ENCODE measurements at regions not wholly inside any gene's neighbourhood (a gene's known extent, or its start where the extent isn't known, plus 50 kb on each side); places are given as distances from the start of the nearest gene placed in this dataset.
A peak's percentile ranks its signal among the peaks of the same experiment; 100 is the strongest.

DNA sequence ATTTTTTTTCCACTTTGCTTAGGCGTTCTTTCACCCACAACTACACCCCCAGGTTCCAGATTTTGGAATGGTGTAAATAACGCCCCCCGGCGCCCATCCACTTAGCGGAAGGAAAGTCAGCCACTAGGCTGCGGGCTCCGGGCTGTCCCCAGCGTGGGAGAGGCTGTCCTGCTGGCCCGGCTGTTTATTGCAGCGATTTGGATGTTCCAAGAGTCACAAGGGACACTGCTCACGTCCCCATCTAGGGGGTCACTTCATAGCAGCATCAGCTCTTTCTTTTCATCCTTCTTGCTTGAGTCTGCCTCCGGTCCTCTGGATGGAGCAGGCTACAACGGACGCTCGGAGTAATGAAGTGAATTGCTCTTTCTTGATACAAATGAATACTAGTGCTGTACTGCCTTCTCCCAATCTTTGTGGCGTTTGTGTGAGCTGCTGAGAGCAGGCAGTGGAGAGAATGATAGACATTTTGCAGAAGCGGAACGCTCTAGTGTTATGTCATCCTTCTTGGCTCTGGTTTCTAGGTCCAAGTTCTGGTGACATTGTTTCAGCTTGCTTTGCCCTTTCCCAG lies 50.7 kb upstream of the PAIP2B start:
- Histone ChIP-seq H3K4me3 (peak overlapping the region; percentile 64), H3K9me3 (no peaks in the 10 kb centered on the region), H3K27me3 (no peaks in the 10 kb centered on the region), H3K27ac (no peak overlapping the region), H3K36me3 (no peaks in the 10 kb centered on the region), H3K9ac (ENCODE audit: low read depth in 2 of 2, low read length in 2 of 2) (peak overlapping the region in 1 of 2 donors; percentile 26), H3K4me1 (no peaks in the 10 kb centered on the region)
- intact Hi-C loops (cut with DNase I), result loop anchor here (5.0 kb wide), 1 partner anchor 50 kb away; the partner anchor contains the start of gene PAIP2B
- TF ChIP-seq, protein P1, sequence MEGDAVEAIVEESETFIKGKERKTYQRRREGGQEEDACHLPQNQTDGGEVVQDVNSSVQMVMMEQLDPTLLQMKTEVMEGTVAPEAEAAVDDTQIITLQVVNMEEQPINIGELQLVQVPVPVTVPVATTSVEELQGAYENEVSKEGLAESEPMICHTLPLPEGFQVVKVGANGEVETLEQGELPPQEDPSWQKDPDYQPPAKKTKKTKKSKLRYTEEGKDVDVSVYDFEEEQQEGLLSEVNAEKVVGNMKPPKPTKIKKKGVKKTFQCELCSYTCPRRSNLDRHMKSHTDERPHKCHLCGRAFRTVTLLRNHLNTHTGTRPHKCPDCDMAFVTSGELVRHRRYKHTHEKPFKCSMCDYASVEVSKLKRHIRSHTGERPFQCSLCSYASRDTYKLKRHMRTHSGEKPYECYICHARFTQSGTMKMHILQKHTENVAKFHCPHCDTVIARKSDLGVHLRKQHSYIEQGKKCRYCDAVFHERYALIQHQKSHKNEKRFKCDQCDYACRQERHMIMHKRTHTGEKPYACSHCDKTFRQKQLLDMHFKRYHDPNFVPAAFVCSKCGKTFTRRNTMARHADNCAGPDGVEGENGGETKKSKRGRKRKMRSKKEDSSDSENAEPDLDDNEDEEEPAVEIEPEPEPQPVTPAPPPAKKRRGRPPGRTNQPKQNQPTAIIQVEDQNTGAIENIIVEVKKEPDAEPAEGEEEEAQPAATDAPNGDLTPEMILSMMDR (IDR thresholded peaks at IDR 0.05), result no peak
- DNase-seq, result peak; percentile 37

DNA sequence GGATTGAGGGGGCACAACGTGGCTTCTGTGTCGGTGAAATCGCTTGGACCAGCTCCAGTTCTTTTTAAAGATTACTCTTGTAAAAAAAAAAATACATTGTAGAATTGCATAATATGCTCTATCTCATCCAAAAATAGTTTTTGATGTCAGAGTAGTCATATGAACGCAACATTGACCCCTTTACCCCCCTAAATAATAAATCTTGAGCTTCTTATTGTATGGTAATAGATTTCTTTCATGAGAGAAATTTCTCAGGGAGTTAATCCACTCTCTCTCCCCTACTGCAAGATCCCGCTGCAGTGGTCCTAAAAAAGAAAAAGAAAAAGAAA lies 50.2 kb upstream of the PAIP2B start:
- DNase-seq, result no peak
- TF ChIP-seq, protein P1 (IDR thresholded peaks at IDR 0.05), result no peak
- Histone ChIP-seq H3K9ac (ENCODE audit: low read depth in 2 of 2, low read length in 2 of 2) (peak overlapping the region in 1 of 2 donors; percentile 70), H3K9me3 (no peaks in the 10 kb centered on the region), H3K4me1 (no peaks in the 10 kb centered on the region), H3K27ac (no peak overlapping the region), H3K36me3 (no peaks in the 10 kb centered on the region), H3K4me3 (peak overlapping the region; percentile 64), H3K27me3 (no peaks in the 10 kb centered on the region)
- intact Hi-C loops (cut with DNase I), result loop anchor here (5.0 kb wide), 1 partner anchor 50 kb away; the partner anchor contains the start of gene PAIP2B

DNA sequence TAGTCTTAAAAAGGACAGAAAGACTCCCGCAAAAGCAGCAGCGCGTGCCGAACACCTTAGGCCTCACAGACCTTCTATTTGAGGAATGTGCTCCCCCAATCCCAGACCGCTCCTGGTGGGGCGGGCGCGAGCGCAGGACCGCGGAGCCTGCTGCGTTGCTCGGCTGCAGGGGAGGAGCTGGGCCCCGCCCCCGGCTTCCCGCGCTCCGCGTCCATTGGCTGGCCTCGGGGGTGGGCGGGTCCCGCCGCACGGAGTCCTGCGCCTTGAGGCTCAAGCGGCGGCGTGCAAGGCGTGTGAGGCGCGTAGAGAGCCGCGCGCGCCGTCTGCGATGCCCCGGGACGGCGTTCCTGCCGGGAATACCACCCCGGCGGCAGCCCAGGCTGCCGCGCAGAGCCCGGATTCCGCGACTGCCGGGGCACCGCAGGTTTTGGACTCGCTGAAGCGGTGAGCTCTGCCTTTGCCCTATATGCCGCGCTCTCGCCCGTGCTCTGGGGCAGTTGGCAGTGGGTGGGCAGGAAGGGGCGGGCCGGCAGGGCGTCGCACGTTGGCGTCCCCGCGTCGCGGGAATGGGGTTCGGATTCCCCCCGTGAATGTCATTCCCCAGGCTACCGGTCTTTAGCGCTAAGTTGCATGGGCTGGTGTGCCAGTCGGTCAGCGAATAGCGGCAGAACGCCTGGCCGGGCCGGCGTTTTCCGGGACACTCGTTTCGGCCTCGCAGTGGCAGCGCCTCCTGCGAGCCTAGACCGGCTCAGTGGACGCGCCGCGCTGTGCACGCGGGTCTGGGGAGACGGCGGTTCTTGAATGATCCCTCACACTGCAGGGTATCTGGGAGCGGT lies 49.6 kb upstream of the PAIP2B start:
- no peaks in the 10 kb centered on the region for H3K27me3 ChIP-seq
- intact Hi-C loops (cut with DNase I), result loop anchor here (5.0 kb wide), 1 partner anchor 49 kb away; the partner anchor contains the start of gene PAIP2B
- peak; percentile 91 for DNase-seq
- H3K27ac ChIP-seq, result peak overlapping the region; percentile 34
- TF ChIP-seq, protein P1 (IDR thresholded peaks at IDR 0.05), result no peak
- H3K36me3 ChIP-seq, result no peaks in the 10 kb centered on the region
- H3K9ac ChIP-seq (ENCODE audit: low read depth in 2 of 2, low read length in 2 of 2), result peak overlapping the region; percentile 30 to 70
- H3K9me3 ChIP-seq, result no peaks in the 10 kb centered on the region
- peak overlapping the region; percentile 64 for H3K4me3 ChIP-seq
- no peaks in the 10 kb centered on the region for H3K4me1 ChIP-seq

Measured in colonic mucosa (tissue), 4 donors.